Right kidney (tissue), 1 donor: ENCODE measurements at regions not wholly inside any gene's neighbourhood (a gene's known extent, or its start where the extent isn't known, plus 50 kb on each side); places are given as distances from the start of the nearest gene placed in this dataset.
A peak's percentile ranks its signal among the peaks of the same experiment; 100 is the strongest.

Experiments
- DNase-seq: peaks from one replicate; pipeline ENCODE4 v3.0.0-alpha.2; 2016

DNA sequence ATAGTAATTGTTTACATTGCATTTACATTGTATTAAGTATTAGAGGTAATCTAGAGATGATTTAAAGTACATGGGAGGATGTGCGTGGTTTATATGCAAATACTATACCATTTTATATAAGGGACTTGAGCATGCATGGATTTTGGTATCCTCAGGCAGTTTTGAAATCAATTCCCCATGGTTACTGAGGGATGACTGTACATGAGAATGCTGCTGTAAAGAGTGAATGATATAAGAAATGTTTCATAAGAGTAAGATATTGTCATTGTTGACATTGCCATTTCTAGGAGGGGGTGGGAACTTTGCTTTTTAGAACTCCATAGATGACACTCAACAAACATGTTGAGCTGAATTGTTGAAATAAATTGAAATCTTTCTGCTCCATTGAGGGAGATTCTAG is 185.0 kb downstream of the SEMA6A start:
- no peak for DNase-seq

- DNase-seq, result no peak
Measured at GRCh38 chr5:116388564-116389258, 185.9 kb downstream of the SEMA6A start.

- DNase-seq, result no peak
Measured at GRCh38 chr5:116387738-116388137, 186.9 kb downstream of the SEMA6A start.

- no peak for DNase-seq
Measured at GRCh38 chr5:116386633-116387032, 188.0 kb downstream of the SEMA6A start.

DNA sequence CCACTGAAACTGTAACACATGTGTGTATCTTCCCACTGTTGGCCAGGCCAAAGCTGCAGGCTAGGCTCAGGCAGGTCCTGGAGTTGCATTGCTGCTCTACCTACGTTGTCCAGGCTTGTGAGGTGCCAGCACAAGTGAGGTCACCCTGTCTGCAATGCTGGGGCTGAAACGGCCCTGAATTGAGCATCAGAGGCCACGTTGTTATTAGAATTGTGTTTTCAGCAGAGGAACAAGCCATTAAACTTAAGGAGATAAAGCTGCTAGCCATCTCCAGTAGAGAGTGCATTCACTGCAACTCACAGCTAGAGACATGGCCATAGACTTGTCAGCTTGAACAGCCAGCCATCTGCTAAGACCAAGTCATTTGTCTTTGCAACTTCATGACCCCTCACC is 191.8 kb downstream of the SEMA6A start:
- DNase-seq, result no peak

DNA sequence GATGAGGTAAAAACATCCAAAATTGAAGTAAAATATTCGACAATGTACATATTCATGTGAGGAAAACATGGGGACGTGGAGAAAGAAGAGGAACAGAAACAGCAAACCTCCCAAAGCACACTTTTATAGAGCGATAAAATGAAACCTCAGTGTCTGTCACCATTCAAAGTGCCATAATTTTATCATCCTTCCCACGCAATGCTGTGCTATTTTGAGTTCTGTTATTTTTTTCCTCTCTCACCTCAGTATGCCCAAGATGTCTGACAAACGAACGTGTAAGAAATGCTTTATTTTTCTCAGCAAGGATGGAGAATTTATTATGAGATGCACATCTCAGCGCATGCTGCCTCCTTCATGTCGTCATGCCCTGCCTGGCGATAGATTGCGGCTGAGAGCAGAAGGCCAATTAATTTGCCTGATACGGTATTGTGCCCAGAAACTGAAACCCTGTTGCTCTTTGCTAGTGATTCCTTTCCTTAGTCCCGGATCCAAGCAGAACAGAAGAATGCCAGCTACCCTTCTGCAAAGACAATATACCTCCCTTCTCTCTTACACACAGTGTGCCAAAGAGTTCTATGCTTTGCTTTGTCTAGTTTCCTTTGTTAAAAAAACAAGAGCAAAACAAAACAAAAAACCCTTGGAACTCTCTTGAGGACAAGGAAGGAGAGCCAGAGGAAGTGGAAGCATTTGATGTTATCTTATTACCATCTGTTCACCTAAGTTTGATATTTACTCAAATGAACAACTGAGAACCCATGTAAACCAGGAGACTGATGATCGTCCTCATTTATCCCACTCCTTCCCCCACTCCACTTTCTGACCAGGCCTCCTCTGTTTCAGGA is 192.4 kb downstream of the SEMA6A start:
- DNase-seq, result no peak

DNA sequence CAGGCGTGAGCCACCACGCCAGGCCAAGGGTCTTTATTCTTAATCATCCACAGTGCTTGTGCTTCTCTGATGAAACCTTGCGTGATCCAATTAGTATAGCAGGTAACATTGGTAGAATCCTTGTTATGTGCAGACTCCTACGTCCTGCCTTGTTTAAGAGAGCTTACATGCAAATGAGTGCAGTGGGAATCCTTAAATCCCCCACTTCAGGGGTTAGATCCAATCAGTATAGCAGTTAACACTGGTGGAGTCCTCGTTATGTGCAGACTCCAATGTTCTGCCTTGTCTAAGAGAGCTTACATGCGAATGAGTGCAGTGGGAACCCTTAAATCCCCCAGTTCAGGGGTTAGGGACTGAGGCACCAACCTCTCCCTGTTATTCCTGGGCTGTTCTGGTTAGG is 193.4 kb downstream of the SEMA6A start:
- DNase-seq, result no peak

DNA sequence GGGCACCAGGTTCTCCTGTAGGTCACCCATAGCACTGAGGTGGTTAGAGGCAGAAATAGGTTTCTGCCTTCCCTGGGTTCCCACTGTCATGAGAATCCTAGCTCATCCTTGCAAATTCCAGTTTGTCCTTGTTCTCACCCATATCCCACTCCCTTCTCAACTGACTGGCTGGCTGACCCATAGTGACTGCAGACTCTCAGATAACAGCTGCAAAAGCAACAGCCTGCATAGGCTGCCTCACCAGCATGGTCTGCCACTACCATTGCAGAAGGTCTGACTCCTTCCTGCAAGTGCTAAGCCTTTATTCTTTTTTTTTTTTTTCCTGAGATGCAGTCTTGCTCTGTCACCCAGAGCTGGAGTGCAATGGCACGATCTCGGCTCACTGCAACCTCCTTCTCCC is 194.0 kb downstream of the SEMA6A start:
- no peak for DNase-seq

DNA sequence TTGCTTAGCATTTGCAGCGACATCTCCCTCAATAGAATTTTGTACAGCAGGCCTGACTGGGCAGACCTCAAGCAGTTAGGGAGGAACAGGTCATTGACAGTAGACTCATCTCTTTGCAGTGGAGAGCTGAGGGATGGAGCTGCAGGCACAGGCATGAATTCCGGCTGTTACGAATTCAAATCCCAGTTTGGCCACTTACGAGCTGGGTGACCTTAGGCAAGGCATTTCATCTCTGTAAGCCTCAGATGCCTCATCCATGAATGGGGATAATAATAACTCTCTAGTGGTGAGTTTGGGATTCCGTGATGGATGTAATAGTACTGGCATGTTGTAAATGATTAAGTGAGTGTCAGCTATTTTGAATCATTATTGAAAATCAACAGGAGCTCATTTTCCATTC is 195.3 kb downstream of the SEMA6A start:
- no peak for DNase-seq

GRCh38 chr5:116378777-116379121 is 195.9 kb downstream of the SEMA6A start:
- no peak for DNase-seq

DNA sequence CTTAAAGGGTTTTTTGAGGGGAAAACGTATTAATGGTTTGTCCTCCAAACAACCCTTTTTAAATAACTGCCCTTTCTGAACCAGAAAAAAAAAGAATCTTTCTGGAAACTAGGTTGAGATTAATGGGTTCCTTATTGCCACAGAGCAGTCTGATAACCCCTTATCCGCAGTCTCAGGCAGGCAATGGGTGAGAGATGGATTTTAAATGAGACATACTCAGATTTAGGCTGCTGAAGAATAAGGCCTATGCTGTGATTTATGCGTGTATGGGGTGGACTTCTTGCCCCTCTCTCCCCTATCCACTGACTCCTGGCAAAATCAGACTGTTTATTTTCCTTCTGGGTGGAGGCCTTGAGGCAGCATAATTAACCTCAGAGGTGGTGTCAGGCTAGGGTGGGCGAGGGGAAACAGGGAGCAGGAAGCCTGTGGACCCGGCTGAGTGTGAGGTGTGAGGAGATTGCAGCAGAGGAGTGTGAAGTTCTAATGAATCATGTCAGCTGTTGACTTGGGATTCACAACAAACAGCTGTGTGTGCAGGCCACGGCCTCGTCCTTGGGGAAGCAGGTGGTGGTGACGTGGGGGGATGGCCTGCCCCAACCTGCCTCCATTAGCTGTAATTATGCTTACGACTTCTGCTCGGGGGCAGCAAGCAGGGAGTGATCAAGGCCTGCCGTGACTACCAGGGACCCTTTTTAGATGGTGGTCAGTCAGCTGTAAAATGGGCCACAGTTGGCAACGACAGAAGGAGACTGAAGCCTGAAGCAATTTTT is 196.4 kb downstream of the SEMA6A start:
- peak; percentile 65 for DNase-seq

- DNase-seq, result no peak
Measured at GRCh38 chr5:116377276-116378006, 197.2 kb downstream of the SEMA6A start.

DNA sequence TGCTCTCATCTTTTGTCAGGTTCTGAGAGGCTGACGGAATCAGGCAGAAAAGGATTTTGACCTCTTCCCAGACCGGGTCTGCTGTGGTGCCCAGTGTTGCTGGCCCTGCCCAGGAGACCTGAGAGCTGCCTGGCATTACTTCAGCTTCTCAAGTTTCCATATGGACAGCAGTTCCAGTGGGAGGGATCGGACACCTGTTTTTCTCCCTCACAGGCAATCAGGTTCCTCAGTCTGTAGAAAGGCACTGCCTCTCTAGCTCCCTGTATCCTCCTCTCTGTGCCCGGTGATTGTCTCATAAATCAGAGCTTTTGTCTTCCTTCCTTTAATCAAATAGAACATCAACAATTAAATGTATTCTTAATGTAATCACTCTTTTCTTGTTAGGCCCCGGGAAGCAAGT is 198.7 kb downstream of the SEMA6A start:
- DNase-seq, result peak; percentile 34

DNA sequence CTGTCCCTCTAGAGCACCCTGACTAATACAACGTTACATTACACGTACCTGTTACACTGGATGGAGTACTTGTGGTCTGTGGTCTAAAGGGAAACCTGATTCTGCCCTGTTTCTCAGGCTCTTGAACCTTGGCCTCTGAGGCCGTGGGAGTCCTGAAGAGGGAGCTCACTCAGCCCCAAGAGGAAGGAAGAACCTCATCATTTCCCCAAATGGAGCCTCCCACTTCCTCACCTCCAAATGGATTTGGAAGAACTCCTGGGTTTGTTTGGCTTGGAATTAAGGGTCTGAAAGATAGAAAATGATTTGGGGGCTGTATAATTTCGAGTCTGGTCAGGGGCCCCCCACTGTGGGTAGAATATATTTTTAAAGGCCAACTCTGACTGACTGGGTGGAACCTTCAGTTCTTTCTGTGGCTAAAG is 200.2 kb downstream of the SEMA6A start:
- no peak for DNase-seq

DNA sequence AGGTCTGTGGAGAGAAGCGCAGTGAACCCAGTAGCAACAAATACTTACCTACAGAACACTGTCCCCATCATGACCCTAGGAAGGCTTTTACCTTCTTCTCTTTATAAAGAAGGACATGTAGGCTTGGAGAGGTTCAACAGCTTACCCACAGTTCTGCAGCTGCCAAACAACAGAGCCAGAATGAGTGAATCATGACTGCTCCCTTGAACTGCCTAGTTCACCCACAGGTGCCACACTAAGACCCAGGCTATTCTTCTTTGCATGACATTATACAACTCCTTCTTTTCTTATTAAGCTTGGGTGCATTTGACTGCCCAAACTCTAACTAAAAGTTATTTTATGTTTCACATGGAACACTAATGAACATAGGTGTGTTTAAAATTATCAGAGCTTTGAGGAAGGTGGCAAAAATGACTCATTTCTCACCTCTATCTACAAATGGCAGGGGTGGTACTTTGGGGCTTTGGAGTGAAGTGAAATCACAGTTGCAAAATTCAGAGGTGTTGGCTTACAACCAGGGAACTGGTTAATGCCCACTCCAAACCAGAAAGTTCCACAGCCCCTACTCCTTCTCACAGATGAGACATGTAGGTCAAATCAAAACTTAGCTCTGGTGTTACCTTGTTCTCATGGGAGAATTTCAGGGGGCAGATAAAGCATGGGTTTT is 201.6 kb downstream of the SEMA6A start:
- no peak for DNase-seq

DNA sequence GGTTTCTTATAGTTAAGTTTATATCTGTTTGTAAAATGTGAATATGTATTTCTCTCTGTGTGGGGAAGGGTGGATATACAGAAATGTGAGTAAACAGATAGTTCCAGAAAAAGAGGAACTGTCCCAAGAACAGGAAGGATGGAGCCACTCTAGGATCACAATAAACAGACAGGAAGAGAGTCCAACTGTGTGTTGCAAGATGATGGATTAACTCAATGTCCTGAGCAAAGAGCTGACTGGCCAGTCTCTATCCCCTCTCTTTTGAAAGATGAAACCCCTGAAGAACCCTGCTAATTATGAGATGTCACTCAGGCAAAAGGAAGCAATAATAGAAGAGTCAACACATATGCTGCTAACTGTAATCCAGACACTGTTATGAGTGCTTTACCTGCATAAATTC is 202.7 kb downstream of the SEMA6A start:
- DNase-seq, result no peak

- no peak for DNase-seq
Measured at GRCh38 chr5:116371431-116371830, 203.2 kb downstream of the SEMA6A start.

- DNase-seq, result no peak
Measured at GRCh38 chr5:116370886-116371285, 203.7 kb downstream of the SEMA6A start.

DNA sequence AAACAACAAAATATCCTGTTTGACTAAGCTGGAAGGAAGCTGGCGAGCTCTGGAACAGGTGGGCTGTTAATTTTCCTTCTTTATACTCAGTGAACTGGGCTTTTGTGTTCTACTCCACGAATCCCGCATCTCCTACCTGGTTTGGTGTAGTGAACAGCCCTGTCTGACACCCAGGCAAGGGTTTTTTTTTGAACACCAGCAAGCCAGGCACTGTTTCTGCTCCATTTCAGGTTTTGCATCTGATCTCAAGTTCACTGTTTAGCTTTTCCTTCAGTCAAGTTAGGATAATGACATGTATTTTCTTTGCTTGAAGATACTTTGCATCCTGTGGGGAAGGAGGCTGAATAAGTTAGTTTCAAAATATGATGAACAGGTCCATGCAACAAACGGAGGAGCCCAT is 204.5 kb downstream of the SEMA6A start:
- no peak for DNase-seq

GRCh38 chr5:116365006-116365496 is 209.6 kb downstream of the SEMA6A start:
- DNase-seq, result no peak

GRCh38 chr5:116363780-116364179 is 210.8 kb downstream of the SEMA6A start:
- DNase-seq, result no peak
